K562 (cell line): ENCODE measurements at regions not wholly inside any gene's neighbourhood (a gene's known extent, or its start where the extent isn't known, plus 50 kb on each side); places are given as distances from the start of the nearest gene placed in this dataset.
A peak's percentile ranks its signal among the peaks of the same experiment; 100 is the strongest.

Experiments used
- CTBP1 ChIP-seq: fragments of 450-650 bp; IDR thresholded peaks from 2 replicates; pipeline ENCODE4 v1.6.1; 2016; ENCODE audit warnings: borderline replicate concordance
- CUX1 ChIP-seq: fragments of 200-800 bp; sonication (Bioruptor generic); IDR thresholded peaks from 2 replicates; pipeline ENCODE4 v1.6.1; 2016; ENCODE audit warnings: missing genetic modification characterization, missing compliant biosample characterization
- FOSL1 ChIP-seq: fragments of 200-800 bp; sonication (Bioruptor generic); conservative IDR thresholded peaks from 2 replicates; pipeline ENCODE4 v1.6.1; 2016; ENCODE audit warnings: missing genetic modification characterization, missing compliant biosample characterization
- HINFP ChIP-seq: fragments of 450-650 bp; conservative IDR thresholded peaks from 2 replicates; pipeline ENCODE4 v1.6.1; 2016; ENCODE audit warnings: missing genetic modification characterization, low read depth, mild to moderate bottlenecking, control low read depth, missing compliant biosample characterization
- JUNB ChIP-seq: fragments of 450-650 bp; formaldehyde crosslinking; conservative IDR thresholded peaks from 2 replicates; pipeline ENCODE4 v1.4.0; 2020; ENCODE audit warnings: mild to moderate bottlenecking
- JUND ChIP-seq, 2 experiments: IDR thresholded peaks; 2 replicates in 1 of 2; 3 replicates in 1 of 2; pipeline ENCODE4 v1.6.1; 2011; ENCODE audit warnings: borderline replicate concordance in 2 of 2, low read depth in 2 of 2, low read length in 2 of 2, improper control_type of control experiment in 1 of 2, missing biosample characterization in 1 of 2, missing genetic modification characterization in 1 of 2, missing genetic modification reagents in 1 of 2
- MTA3 ChIP-seq: fragments of 450-650 bp; formaldehyde crosslinking; IDR thresholded peaks from 2 replicates; pipeline ENCODE4 v1.6.1; 2017; ENCODE audit warnings: mild to moderate bottlenecking, borderline replicate concordance
- MYBL2 ChIP-seq, 2 experiments: fragments of 450-650 bp in 1 of 2; sonication (generic) in 1 of 2; formaldehyde crosslinking in 1 of 2; IDR thresholded peaks; 2 replicates each; pipeline versions ENCODE4 v1.6.1 to v1.8.1; 2017 to 2022; ENCODE audit warnings: borderline replicate concordance in 1 of 2, inconsistent platforms in 1 of 2, low read depth in 1 of 2, mild to moderate bottlenecking in 1 of 2, missing genetic modification reagents in 1 of 2, moderate library complexity in 1 of 2
- NFE2 ChIP-seq: IDR thresholded peaks from 2 replicates; pipeline ENCODE4 v1.6.1; 2014; ENCODE audit warnings: antibody characterized with exemption, low read depth
- NRF1 ChIP-seq, 2 experiments: fragments of 450-650 bp; IDR thresholded peaks in 1 of 2; conservative IDR thresholded peaks in 1 of 2; 2 replicates each; pipeline ENCODE4 v1.6.1; 2014; ENCODE audit warnings: mild to moderate bottlenecking in 2 of 2
- SMARCE1 ChIP-seq: fragments of 450-650 bp; IDR thresholded peaks from 2 replicates; pipeline ENCODE4 v1.7.1; 2016; ENCODE audit warnings: mild to moderate bottlenecking
- TAF7 ChIP-seq: fragments of 450-650 bp; IDR thresholded peaks from 2 replicates; pipeline ENCODE4 v1.6.1; 2016; ENCODE audit warnings: missing genetic modification characterization, missing compliant biosample characterization
- ZNF699 ChIP-seq: fragments of 250-450 bp; sonication (Bioruptor Pico); IDR thresholded peaks from 2 replicates; pipeline ENCODE4 v1.8.0; 2021; ENCODE audit warnings: mild to moderate bottlenecking, moderate library complexity; ENCODE audit not compliant: insufficient replicate concordance
- TF ChIP-seq, protein P1 (sequence below): IDR thresholded peaks from 2 replicates; pipeline ENCODE4 v1.6.1; 2016; ENCODE audit warnings: missing genetic modification characterization, missing compliant biosample characterization
- TF ChIP-seq, protein P2 (sequence below): fragments of 250-450 bp; sonication (Bioruptor Pico); IDR thresholded peaks from 2 replicates; pipeline ENCODE4 v1.5.0; 2021
- TF ChIP-seq, protein P3 (sequence below): fragments of 450-650 bp; IDR thresholded peaks from 2 replicates; pipeline ENCODE4 v1.6.1; 2016; ENCODE audit warnings: missing biosample characterization, missing genetic modification characterization

- TF ChIP-seq JUNB, result peak; percentile 81
- TF ChIP-seq MTA3, result 0 out of 2 replicates have a peak, but pooled peaks have one; percentile 41
- TF ChIP-seq CUX1 (CRISPR knock-in tag), result no peak
- peak; percentile 96 for TF ChIP-seq JUND (IDR thresholded peaks at IDR 0.05; ENCODE audit: borderline replicate concordance, low read depth, low read length)
- TF ChIP-seq JUND (tag; IDR thresholded peaks at IDR 0.05; ENCODE audit: borderline replicate concordance, low read depth, low read length), result peak; percentile 97
- 0 out of 2 replicates have a peak, but pooled peaks have one; percentile 48 for TF ChIP-seq SMARCE1
- TF ChIP-seq FOSL1 (tag), result peak; percentile 93
- peak; percentile 78 for TF ChIP-seq NFE2
- TF ChIP-seq HINFP (tag), result no peak
- TF ChIP-seq, protein P1, sequence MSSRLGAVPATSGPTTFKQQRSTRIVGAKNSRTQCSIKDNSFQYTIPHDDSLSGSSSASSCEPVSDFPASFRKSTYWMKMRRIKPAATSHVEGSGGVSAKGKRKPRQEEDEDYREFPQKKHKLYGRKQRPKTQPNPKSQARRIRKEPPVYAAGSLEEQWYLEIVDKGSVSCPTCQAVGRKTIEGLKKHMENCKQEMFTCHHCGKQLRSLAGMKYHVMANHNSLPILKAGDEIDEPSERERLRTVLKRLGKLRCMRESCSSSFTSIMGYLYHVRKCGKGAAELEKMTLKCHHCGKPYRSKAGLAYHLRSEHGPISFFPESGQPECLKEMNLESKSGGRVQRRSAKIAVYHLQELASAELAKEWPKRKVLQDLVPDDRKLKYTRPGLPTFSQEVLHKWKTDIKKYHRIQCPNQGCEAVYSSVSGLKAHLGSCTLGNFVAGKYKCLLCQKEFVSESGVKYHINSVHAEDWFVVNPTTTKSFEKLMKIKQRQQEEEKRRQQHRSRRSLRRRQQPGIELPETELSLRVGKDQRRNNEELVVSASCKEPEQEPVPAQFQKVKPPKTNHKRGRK, result no peak
- TF ChIP-seq MYBL2 (IDR thresholded peaks at IDR 0.05; ENCODE audit: low read depth), result no peak
- TF ChIP-seq MYBL2 (CRISPR knock-in tag; IDR thresholded peaks at IDR 0.05; ENCODE audit: borderline replicate concordance), result no peak
- TF ChIP-seq, protein P2, sequence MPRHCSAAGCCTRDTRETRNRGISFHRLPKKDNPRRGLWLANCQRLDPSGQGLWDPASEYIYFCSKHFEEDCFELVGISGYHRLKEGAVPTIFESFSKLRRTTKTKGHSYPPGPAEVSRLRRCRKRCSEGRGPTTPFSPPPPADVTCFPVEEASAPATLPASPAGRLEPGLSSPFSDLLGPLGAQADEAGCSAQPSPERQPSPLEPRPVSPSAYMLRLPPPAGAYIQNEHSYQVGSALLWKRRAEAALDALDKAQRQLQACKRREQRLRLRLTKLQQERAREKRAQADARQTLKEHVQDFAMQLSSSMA (CRISPR knock-in tag), result no peak
- TF ChIP-seq ZNF699 (CRISPR knock-in tag), result no peak
- TF ChIP-seq, protein P3, sequence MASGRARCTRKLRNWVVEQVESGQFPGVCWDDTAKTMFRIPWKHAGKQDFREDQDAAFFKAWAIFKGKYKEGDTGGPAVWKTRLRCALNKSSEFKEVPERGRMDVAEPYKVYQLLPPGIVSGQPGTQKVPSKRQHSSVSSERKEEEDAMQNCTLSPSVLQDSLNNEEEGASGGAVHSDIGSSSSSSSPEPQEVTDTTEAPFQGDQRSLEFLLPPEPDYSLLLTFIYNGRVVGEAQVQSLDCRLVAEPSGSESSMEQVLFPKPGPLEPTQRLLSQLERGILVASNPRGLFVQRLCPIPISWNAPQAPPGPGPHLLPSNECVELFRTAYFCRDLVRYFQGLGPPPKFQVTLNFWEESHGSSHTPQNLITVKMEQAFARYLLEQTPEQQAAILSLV (tag), result no peak
- TF ChIP-seq TAF7, result no peak
- TF ChIP-seq CTBP1, result peak; percentile 61; the same call in 1 of the 2 replicates
- peak; percentile 40 to 51; a peak in 3 of 4 replicates for TF ChIP-seq NRF1 (conservative IDR thresholded peaks at IDR 0.05 in 1 of 2, IDR thresholded peaks at IDR 0.05 in 1 of 2)
Measured at GRCh38 chr1:244273845-244274619, 177.7 kb downstream of the ADSS2 start (continued).
